Erythroblast (primary cell): ENCODE measurements at regions not wholly inside any gene's neighbourhood (a gene's known extent, or its start where the extent isn't known, plus 50 kb on each side); places are given as distances from the start of the nearest gene placed in this dataset.

ENCODE experiments used
- GATA1 ChIP-seq: IDR thresholded peaks from 2 replicates; pipeline ENCODE4 v1.6.1; 2011; ENCODE audit warnings: low read depth, mild to moderate bottlenecking, control low read depth, low read length, moderate library complexity
- POLR2A ChIP-seq: IDR thresholded peaks from 2 replicates; pipeline ENCODE4 v1.6.1; 2011; ENCODE audit warnings: mild to moderate bottlenecking, low read length

DNA sequence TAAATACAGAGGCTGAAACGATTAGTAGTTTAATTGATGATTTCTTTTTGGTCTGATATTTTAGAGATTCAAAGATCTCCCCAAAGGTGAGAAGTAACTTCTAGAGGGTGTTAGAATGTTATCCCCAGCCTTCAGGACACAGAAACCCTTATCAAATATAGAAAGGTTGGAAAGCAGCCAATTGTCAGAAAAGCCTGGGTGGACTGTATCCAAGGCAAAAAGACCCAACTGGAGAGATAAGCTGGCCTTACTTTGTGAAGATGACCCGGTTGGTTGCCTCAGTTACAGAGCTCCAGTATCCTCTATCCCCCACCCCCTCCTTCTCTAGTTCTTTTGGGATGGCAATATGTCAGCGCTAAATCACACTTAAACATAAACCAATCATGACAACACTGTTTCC is 75.7 kb downstream of the GCNT4 start:
- no peak for TF ChIP-seq POLR2A
- TF ChIP-seq GATA1, result no peak
